ENCODE measurements at regions not wholly inside any gene's neighbourhood (a gene's known extent, or its start where the extent isn't known, plus 50 kb on each side); places are given as distances from the start of the nearest gene placed in this dataset.

DNA sequence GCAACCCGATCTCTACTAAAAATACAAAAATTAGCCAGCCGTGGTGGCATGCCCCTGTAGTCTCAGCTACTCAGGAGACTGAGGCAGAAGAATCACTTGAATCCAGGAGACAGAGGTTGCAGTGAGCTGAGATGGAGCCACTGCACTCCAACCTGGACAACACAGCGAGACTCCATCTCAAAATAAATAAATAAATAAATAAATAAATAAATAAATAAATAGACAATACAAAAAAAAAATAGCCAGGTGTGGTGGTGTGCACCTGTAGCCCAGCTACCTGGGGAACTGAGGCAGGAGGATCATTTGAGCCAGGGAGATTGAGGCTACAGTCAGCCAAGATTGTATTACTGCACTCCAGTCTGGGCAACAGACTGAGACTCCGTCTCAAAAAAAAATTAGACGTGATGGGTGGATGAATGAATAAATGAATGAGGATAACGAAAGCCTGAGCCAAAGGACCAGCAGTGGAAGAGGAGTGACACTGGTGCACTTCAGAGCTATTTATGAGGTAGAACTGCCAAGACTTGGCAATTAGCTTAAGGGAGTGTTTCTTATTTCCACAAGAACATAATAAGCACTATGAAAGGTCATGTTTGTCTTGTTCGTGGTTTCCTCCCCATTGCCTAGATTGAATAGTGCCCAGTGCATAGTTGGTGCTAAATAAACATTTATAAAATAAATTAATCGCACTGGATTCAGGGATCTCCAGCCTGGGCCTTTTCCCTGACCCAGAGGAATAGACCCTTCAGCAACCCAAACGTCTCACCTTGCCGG lies 232.2 kb downstream of the IDS start:
- no peak for DNase-seq

- no peak for DNase-seq
Observed at GRCh38 chrX:149267878-149268813, 237.0 kb downstream of the IDS start.

DNA sequence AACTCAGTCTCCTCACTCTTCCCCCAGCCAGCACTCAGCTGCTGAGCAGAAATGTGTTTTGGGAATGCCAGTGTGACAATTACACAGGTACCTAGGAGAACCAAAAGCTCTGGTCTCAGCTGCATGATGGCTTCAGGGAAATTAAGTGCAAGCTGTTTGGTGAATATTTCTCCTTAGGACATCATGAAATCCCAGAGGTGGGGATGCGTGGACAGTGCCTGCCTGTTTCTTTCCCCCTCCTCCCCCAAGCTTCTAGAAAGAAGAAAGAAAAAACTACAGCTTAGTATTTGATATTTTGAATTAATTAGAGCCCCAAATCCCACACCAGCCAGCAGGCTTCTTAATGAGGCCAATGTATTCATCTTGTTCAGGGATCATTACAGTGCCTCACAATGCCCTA lies 243.0 kb downstream of the IDS start:
- no peak for DNase-seq

DNA sequence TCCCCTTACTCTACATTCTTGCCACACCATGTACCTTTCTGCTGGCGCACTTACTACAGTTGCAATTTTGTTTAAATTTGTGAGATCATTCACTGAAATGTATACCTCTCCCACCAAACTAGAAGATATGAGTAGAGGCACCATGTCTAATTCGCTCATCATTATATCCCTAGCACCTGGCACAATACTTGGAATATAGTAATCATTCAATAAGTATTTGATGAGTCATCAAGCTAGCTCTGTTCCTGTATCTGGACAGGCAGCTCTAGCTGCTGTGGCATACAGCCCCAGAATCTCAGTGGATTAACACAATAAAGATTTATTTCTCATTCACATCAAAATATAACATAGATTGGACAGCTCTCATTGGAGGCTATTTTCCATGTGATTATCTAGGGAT lies 245.9 kb downstream of the IDS start:
- no peak for DNase-seq

DNA sequence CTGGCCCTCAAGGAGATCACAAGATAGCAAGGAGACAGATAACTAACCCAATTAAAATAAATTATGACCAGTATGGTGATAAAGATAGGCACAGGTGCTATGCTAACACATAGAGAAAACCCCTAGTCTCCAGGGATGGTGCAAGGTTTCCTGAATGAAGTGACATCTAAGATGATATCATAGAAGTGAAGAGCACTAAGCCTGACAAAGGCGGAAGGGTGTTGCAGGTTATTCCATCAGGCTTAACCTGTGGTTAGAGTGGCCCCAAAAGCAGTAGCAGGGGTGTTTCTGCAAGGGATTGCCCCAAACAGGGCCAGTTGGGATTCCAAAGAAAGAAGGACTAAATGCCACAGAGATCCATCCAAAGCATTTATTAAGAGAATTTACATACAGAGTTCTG lies 249.2 kb downstream of the IDS start:
- no peak for DNase-seq

DNA sequence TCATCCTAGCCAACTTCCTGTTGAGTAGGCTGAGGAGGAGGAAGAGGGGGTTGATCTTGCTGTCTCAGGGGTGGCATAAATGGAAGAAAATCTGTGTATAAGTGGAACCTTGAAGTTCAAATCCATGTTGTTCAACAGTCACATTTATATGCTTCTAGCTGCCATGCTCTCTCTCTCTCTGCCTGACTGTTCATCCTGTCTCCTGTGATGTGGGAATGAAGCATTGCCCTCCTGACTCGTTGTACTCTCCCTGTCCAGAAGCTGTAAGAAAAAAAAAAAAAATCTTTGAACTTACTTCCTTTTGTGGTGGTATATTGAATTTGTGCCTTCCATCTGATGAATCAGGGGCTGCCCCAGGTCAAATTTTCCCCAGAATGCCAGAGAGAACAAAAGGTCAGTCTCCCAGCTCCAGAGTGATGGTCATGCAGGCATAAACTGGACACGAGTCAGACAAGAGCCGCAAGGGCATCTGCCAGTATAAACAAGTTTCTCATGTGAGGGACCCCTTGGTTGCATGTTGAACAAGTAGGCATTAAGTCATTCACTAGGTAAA lies 257.0 kb downstream of the IDS start:
- DNase-seq: no peak

DNA sequence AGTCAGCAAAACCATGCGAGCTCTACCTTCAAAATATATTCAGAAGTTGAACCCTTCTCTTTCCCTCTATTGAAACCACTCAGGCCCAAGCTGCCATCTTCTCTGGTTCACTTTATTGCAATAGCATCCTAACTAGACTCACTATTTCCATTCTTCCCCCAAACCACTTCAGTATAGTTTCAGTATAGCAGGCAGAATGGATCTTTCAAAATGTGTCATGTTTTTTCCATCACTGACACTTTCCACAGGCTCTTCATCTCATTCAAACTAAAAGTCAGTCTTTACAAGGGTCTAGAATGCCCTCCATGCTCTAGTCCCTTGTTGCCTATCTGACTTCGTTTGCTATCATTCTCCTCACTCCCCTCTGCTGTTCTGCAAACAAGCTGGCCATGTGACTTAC lies 274.4 kb downstream of the IDS start:
- no peak for DNase-seq

- no peak for DNase-seq
Observed at GRCh38 chrX:149223854-149224253, 281.3 kb downstream of the IDS start.

GRCh38 chrX:149222040-149222439 lies 283.1 kb downstream of the IDS start:
- DNase-seq: no peak

DNA sequence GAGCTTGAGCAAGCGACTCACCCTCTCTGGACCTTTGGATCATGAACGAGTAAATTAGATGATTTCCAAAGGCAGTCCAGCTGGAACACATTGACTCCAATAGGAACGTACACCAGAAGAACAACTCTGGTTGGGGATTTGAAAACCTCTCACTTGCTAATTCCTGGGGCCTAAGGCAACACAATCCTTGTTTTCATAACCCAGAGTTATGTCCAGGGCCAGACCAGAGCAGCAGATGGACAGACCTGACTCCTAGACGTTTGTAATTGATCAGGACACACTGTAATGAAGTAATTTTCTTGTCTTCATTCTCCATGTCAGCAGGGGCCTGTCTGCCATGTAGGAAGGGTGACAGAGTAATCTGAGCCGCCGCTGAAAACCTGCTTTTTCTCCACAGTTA lies 283.9 kb downstream of the IDS start:
- no peak for DNase-seq

GRCh38 chrX:149213264-149213663 lies 291.8 kb downstream of the IDS start:
- no peak for DNase-seq

DNA sequence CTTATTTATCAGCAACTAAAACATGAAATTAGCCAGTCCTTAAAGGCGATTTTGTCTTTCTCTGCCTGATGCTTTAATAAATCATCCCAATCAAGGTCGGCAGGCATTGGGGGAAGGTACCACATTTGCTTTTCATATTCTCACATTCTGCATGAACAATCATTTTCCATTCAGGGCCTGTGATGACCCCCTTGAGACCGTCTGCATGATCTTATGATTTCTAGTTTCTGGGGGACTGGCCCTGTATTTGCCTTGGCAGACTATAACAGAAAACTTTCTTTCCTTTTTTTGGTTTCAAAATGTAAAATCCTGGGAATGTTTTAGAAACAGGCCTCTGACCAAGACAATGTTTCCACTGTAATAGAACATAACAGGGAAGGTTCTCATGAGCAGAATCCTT lies 296.8 kb downstream of the IDS start:
- no peak for DNase-seq

- no peak for DNase-seq
Observed at GRCh38 chrX:149207518-149207917, 297.6 kb downstream of the IDS start.

DNA sequence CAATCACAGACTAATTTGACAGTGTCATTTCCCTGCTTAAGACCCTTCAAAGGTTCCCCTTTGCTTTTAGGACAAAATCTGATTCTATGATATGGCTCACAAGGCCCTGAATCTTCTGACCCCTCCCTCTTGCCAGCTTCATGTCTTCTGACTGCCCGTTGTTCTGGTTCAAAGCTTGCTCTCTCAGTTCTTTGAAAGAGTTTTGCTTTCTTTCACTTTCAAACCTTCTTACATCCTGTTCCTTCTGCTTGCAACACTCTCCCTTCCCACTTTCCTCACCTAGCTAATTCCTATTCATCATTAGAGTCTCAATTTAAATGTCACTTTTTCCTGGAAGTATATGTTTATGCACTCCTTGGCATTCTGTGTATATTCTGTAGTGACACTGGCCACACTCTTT lies 299.2 kb downstream of the IDS start:
- DNase-seq: no peak

- DNase-seq: no peak
Observed at GRCh38 chrX:149205081-149205480, 300.0 kb downstream of the IDS start.

DNA sequence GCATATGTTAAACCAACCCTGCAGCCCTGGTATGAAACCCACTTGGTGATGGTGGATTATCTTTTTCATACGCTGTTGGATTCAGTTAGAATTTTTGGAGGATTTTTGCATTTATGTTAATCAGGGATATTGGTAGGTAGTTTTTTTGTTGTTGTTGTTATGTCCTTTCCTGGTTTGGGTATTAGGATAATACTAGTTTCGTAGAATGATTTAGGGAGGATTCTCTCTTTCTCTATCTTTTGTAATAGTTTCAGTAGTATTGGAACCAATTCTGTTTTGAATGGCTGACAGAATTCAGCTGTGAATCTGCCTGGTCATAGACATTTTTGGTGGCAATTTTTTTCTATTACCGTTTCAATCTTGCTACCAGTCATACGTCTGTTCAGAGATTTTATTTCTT lies 305.4 kb downstream of the IDS start:
- DNase-seq: no peak

- DNase-seq: no peak
Observed at GRCh38 chrX:149198980-149199732, 305.9 kb downstream of the IDS start.

DNA sequence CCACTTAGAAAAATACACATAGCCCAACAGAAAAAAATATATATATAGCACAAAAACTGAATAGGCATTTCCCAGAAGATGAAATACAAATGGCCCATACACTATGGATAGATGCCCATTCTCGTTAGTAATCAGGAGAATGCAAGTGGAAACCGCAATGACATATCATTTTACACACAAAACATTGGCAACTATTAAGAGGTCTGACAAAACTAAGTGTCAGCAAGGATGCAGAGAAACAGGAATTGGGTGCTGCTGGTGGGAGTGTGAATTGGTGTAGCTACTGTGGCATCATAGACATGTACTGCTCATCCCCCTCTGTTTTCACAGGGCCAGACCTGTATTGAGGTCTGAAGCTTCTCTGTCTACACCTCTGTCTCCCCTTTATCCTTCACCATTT lies 320.0 kb downstream of the IDS start:
- no peak for DNase-seq

DNA sequence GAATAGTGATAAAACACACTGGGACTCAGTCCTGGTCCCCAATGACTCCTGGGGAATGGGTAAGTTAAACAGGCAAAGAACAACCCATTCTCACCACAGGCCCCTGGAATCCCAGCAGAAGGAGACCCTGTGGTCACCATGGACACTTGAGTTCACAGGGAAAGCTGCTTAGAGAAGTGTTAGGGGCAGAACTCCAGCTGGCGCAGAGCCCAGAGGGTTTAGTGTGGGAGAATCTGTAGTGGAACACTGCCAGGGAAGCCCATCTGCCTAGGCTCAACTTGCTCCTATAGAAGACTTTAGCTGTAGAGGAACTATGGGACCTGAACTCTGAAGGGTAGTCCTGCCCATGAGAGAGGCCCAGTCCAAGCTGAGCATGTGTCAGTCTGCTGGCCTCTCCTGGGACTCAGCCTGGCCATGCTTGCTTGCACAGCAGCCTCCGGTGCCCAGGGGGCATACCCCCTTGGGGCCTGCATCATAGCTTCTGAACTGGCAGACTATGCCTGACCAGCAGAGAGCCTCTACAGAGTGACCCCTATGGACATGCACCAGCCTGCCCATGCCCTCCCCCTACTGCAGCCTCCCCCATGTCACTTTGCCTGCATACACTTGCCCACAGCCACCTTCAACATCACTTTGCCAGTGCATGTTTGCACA lies 343.5 kb downstream of the IDS start:
- DNase-seq: no peak

GRCh38 chrX:149157976-149158375 lies 347.1 kb downstream of the IDS start:
- DNase-seq: no peak

DNA sequence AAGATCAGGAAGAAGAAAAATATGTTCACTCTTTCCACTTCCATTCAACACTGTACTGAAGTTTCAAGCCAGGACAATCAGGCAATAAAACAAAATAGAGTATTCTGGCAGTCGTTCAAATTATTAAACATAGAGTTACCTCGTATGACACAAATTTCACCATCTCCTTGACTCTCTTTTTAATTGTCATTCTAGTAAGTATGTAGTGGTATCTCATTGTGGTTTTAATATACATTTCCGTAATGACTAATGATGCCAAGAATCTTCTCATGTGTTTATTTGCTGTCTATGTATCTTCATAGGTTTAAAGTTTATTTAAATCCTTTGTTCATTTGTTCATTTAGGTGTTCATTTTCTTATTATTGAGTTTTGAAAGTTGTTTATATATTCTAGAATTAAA lies 352.2 kb downstream of the IDS start:
- no peak for DNase-seq

All from NCI-H146 (cell line).